NCI-H2081 treated with DMSO at 0.1 percent for 48 hours (cell line): ENCODE measurements at regions not wholly inside any gene's neighbourhood (a gene's known extent, or its start where the extent isn't known, plus 50 kb on each side); places are given as distances from the start of the nearest gene placed in this dataset.
"Not testable (repeated sequence)": the region's sequence is repeated elsewhere in the genome, so short reads cannot be mapped to it uniquely, and the experiment has no call there.

Experiments used
- DNase-seq: peaks from one replicate; lab custom pipeline; 2025; lab: John Stamatoyannopoulos, UW

- no peak for DNase-seq
Observed at GRCh38 chr18:55735199-55735855, 147.3 kb upstream of the TCF4 start.

- DNase-seq, result no peak
Observed at GRCh38 chr18:55732227-55733106, 144.5 kb upstream of the TCF4 start.

GRCh38 chr18:55731594-55732042 is 143.6 kb upstream of the TCF4 start:
- no peak for DNase-seq

DNA sequence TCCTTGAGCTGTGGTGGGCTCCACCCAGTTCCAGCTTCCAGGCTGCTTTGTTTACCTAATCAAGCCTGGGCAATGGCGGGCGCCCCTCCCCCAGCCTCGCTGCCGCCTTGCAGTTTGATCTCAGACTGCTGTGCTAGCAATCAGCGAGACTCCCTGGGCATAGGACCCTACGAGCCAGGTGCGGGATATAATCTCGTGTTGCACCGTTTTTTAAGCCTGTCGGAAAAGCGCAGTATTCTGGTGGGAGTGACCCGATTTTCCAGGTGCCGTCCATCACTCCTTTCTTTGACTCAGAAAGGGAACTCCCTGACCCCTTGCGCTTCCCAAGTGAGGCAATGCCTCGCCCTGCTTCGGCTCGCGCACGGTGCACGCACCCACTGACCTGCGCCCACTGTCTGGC is 133.0 kb upstream of the TCF4 start:
- DNase-seq, result not testable (repeated sequence)

GRCh38 chr18:55713707-55714106 is 125.7 kb upstream of the TCF4 start:
- DNase-seq, result no peak

DNA sequence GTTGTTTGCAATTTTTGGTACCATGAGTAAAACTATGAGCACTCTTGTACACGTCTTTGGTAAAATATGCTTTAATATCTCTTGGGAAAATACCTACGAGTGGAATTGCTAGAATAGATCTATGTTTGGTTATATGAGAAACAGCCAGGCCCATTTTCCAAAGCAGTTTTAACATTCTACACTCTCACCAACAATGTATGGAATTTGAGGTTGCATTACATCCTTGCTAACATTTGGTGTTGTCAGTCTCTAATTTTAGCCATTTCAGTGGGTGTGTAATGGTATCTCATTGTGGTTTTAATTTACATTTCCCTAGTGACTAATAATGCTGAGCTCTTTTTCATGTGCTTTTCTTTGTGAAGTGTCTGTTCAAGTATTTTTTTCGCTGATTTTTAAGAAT is 118.9 kb upstream of the TCF4 start:
- no peak for DNase-seq

DNA sequence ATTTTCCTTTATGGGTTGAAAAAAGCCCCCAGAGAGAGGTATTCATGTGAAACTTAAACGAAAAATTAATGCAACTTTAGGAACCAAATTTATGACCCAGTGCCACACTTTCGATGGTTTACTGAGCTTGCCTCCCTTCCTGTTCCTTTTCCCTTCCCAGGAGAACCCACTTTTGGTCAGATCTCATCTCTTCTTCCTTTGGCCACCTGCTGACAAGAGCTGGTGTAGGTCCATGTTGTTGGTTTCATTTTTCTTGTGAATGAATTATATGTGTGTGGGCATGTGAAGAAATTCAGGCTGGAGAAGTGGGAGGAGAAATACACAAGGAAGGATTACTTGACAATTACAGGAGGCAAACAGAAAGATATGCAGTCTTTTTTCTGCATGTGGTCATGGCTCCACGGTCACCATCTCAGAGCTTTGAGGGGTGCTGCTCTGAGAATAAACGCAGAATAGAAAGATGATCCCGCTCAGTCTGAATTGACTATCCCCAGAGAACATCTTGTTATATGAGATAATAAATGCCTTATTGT is 111.3 kb upstream of the TCF4 start:
- no peak for DNase-seq

DNA sequence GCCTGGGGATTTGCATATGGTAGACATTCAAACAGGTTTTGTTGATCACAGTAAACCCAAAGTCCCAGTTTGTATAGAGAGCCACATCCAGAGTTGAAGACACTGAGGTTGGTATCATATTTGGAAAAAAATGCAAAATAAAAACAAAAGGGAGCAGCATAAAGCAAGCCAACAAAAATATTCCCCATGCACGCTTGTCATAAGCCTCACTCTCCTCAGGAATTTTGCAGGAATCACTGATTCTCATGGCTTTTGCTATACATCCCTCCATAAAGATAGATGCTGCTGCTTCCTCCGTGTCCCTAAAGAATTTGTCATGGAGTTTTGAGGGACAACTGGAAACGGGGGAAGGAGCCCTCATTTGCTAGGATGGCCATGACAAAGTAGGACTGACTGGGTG is 108.8 kb upstream of the TCF4 start:
- no peak for DNase-seq

DNA sequence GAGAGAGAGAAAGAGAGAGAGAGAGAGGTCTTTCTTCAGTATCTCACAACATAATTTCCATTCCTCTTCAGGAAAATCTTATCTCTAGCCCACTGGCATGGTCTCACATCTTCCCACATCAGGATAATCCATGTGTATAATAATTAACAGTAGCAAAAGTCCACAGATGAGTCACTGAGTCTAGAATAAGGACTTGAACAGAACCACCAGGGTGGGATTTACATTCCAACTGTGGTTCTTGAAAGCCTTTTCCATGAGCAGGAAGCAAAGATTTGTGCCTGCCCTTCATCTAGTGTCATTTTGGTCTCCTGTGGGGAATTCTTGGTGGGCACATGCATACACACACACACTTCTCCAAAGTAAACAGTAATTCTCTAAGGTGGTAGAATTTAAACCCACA is 107.1 kb upstream of the TCF4 start:
- no peak for DNase-seq

DNA sequence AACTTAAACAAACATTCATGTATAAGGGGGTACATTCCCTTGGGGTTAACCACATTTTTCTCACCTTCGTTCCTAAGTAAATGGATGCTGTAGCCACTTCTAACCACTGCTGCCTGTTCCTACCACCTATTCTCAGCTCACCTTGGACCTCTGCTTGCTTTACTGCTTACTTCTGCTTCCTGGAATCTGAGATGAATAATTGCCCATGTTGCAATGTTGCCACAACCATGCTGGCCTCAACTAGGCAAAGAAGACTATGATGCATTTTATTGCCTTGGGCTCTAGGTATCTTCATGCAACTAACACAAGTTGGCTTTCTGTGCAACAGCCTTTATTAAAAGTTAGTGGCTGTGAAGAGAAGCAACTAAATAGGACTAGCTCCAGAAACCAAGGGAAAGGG is 106.3 kb upstream of the TCF4 start:
- no peak for DNase-seq

DNA sequence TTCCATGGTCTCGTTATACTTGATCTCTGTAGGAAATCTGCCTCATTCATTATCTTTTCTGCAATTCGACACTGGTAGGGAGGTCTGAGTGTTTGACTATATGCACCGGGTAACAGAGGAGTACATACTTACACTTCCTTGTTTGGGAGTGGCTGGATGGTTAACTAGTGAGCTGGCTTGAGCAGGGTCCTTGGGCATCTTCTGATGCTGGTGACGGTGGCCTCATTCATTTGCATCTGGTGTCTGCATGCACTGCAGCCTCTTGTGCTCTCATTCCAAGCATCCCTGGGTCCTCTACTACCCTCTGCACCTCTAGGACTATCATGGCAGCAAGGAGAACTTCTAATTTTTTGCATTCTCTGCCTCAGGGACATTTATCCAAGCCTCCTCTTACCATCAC is 100.0 kb upstream of the TCF4 start:
- DNase-seq, result no peak

DNA sequence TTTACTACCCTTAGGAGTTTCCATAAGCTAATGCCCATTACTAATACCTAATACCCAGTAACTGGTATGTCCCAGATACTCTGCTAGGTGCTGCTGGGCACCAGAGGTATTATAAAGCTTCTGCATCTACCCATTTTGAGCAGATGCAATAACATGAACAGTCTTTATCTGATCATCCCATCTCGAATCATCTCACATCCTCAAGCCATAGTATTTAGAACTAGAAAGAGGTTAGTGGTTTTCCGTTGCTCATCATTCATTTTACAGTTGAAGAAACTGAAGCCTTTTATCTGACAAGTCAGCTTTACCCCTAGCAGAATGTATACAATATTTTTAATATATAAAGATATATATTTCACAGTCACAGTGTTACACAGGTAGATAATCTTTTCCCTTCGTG is 99.1 kb upstream of the TCF4 start:
- no peak for DNase-seq

DNA sequence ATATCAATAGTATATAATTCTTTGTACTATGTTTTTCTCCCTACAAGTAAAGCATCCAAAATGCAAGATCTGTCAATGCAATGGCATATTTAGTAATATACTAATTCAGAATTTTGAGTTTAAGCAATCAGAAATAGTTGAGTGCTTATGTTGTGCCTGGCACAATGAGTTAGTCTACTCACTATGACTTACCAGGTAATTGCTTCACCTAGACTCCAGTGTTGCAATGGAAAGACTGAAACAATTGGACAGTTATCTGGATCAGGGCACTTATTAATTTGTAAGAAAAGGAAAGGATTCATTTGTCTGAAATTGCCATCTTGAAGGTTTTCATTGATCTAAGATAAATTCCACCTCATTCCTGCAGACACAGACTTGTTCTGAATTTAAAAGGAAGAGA is 97.6 kb upstream of the TCF4 start:
- no peak for DNase-seq

DNA sequence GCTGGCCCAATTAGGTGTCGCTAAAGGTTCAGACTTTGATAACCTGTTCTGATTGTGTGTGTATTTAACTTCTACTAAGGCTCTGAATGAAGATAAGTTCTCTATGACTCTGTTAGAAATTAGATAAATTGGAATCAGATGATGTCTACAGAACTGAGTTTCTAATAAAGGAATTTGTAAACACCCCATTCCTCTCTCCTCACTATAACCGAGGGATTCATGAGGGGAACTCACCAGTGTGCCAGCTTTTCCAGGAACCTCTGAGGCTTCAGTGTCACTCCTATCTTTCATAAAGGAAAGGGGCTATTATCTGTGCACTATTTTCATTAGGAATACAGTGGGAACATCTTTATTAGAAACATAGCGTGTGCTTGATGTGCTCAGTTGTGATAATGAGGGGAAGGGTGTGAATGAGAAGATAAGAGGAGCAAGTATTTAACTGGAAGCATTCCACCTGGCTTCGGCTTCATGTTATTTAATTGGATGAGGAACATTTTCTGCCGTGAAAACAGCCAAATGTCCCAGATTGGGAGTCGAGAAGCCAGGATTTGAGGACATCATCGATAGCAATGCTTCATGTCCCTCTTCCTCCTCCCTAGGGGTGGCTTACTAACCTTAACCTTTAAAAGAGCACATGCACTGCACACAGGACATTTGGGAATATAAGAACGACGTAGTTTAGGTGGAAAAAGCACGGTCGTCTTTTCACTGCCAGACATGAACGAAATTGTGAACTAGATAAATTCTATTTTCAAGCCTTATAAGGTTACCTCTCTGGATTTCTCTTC is 84.8 kb upstream of the TCF4 start:
- DNase-seq, result no peak

DNA sequence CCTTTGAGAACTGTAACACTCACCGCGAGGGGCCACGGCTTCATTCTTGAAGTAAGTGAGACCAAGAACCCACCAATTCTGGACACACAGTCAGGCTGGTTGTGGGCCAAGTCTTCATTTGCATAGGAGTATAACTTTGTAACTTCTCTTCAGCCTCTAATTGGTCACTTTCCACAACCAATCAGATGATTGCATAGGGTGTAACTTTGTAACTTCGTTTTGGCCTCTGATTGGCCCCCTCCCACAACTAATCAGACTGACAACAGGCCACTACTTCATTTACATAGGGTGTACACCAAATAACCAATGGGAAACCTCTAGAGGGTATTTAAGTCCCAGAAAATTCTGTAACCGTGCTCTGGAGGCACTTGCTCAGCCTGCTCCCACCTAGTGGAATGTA is 77.5 kb upstream of the TCF4 start:
- no peak for DNase-seq

GRCh38 chr18:55664758-55665400 is 76.9 kb upstream of the TCF4 start:
- not testable (repeated sequence) for DNase-seq

DNA sequence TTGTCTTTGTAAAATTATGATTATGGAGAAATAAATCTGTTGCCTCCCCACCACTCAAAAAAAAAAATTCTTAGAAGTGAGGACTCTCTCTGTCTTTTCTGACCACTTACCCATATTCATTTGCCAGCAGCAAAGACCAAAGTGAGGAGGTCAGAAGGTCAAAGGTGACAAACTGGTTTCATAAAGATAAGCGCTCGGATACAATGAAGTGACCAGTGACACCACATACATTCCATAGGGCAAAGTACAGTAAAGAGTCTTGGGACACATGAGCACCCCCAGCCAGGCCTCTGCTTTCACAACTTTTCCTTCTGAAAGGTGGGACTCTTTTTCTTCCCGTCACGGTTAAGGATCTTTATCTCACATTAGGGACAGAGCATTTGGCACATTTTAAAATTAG is 75.9 kb upstream of the TCF4 start:
- DNase-seq, result no peak

GRCh38 chr18:55658598-55658997 is 70.6 kb upstream of the TCF4 start:
- no peak for DNase-seq

DNA sequence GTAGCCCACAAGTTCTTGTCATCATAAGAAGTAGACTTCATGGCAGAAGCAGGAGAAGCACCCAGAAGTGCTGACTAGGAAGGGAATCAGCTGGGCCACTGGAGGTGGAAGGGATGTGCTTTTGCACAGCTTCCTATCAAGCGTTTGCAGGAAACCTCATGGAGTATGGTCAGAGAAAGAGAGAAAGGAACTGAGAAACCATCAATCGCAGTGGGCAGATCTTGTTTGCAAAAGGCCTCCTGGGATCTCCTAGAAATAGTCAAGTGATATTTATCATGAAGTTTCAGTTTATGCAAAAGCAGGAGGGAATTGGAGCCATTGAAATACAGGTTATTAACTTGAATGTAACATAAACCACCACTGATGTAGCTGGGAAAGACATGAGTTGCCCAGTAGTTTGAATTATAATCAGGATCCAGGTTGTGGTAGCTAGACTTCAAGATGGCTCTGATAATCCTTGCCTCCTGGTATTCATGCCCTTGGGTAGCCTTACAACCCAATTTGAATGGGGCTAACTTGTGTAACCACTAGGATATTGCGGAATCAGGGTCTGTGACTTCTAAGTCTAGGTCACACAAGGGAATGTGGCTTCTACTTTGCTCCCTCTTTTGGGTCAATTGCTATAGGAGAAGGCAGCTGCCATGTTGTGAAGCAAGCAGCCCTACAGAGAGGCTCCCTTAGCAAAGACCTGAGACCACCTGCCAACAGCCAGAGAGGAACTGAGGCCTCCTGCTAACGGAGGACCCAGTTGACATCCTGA is 69.8 kb upstream of the TCF4 start:
- no peak for DNase-seq

- DNase-seq, result no peak
Observed at GRCh38 chr18:55654986-55655385, 67.0 kb upstream of the TCF4 start.

GRCh38 chr18:55651236-55651635 is 63.2 kb upstream of the TCF4 start:
- no peak for DNase-seq
